HCT116 (cell line): ENCODE measurements at regions not wholly inside any gene's neighbourhood (a gene's known extent, or its start where the extent isn't known, plus 50 kb on each side); places are given as distances from the start of the nearest gene placed in this dataset.

ENCODE experiments used
- TF ChIP-seq, protein P1 (sequence below): IDR thresholded peaks from 2 replicates; pipeline ENCODE4 v1.6.1; 2012
- TF ChIP-seq, protein P2 (sequence below), 3 experiments: fragments of 200-600 bp in 1 of 3; sonication (generic) in 1 of 3; IDR thresholded peaks in 2 of 3; conservative IDR thresholded peaks in 1 of 3; 2 replicates each; pipeline ENCODE4 v1.5.1; 2012 to 2017; ENCODE audit warnings: low read depth in 2 of 3, low read length in 2 of 3, antibody characterized with exemption in 1 of 3, borderline replicate concordance in 1 of 3, control low read depth in 1 of 3, mild to moderate bottlenecking in 1 of 3, mixed read lengths in 1 of 3, mixed run types in 1 of 3, moderate library complexity in 1 of 3; ENCODE audit not compliant: insufficient read depth in 1 of 3

DNA sequence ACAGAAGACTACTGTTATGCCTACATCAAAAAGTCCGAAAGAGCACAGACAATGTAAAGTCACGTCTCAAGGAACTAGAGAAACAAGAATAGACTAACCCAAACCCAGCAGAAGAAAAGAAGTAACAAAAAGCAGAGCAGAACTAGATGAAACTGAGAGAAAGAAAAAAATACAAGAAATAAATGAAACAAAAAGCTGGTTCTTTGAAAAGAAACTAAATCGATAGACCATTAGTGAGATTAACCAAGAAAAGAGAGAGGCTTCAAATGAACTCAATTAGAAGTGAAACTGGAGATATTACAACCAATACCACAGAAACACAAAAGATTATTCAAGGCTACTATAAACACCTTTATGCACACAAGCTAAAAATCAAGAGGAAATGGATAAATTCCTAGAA lies 271.8 kb downstream of the MBD2 start:
- TF ChIP-seq, protein P1, sequence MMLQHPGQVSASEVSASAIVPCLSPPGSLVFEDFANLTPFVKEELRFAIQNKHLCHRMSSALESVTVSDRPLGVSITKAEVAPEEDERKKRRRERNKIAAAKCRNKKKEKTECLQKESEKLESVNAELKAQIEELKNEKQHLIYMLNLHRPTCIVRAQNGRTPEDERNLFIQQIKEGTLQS = no peak
- TF ChIP-seq, protein P2, sequence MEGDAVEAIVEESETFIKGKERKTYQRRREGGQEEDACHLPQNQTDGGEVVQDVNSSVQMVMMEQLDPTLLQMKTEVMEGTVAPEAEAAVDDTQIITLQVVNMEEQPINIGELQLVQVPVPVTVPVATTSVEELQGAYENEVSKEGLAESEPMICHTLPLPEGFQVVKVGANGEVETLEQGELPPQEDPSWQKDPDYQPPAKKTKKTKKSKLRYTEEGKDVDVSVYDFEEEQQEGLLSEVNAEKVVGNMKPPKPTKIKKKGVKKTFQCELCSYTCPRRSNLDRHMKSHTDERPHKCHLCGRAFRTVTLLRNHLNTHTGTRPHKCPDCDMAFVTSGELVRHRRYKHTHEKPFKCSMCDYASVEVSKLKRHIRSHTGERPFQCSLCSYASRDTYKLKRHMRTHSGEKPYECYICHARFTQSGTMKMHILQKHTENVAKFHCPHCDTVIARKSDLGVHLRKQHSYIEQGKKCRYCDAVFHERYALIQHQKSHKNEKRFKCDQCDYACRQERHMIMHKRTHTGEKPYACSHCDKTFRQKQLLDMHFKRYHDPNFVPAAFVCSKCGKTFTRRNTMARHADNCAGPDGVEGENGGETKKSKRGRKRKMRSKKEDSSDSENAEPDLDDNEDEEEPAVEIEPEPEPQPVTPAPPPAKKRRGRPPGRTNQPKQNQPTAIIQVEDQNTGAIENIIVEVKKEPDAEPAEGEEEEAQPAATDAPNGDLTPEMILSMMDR (IDR thresholded peaks at IDR 0.05 in 2 of 3, conservative IDR thresholded peaks at IDR 0.05 in 1 of 3; ENCODE audit: borderline replicate concordance in 1 of 3, insufficient read depth in 1 of 3, low read depth in 2 of 3, low read length in 2 of 3) = no peak
